HPDE6-E6E7 (cell line): ENCODE measurements at regions not wholly inside any gene's neighbourhood (a gene's known extent, or its start where the extent isn't known, plus 50 kb on each side); places are given as distances from the start of the nearest gene placed in this dataset.

Source experiments
- DNase-seq: peaks from one replicate; pipeline ENCODE4 v3.0.0; 2011; ENCODE audit warnings: missing footprints; ENCODE audit errors: extremely low spot score

- DNase-seq = no peak
Measured at GRCh38 chr18:25724121-25724520, 366.3 kb downstream of the SS18 start.

GRCh38 chr18:25713103-25713502 is 361.1 kb upstream of the ZNF521 start:
- DNase-seq = no peak

- no peak for DNase-seq
Measured at GRCh38 chr18:25710981-25711380, 359.0 kb upstream of the ZNF521 start.

GRCh38 chr18:25705650-25706049 is 353.7 kb upstream of the ZNF521 start:
- DNase-seq = no peak

GRCh38 chr18:25704494-25704893 is 352.5 kb upstream of the ZNF521 start:
- no peak for DNase-seq

- no peak for DNase-seq
Measured at GRCh38 chr18:25704071-25704470, 352.1 kb upstream of the ZNF521 start.

GRCh38 chr18:25701821-25702220 is 349.9 kb upstream of the ZNF521 start:
- DNase-seq = no peak

- DNase-seq = no peak
Measured at GRCh38 chr18:25686960-25687500, 335.1 kb upstream of the ZNF521 start.

- no peak for DNase-seq
Measured at GRCh38 chr18:25685088-25685487, 333.1 kb upstream of the ZNF521 start.

- no peak for DNase-seq
Measured at GRCh38 chr18:25679491-25679890, 327.5 kb upstream of the ZNF521 start.

- no peak for DNase-seq
Measured at GRCh38 chr18:25678221-25678620, 326.3 kb upstream of the ZNF521 start.

- no peak for DNase-seq
Measured at GRCh38 chr18:25675123-25675850, 323.3 kb upstream of the ZNF521 start.

GRCh38 chr18:25674183-25674582 is 322.2 kb upstream of the ZNF521 start:
- no peak for DNase-seq

GRCh38 chr18:25672490-25672889 is 320.5 kb upstream of the ZNF521 start:
- no peak for DNase-seq

- no peak for DNase-seq
Measured at GRCh38 chr18:25669741-25670140, 317.8 kb upstream of the ZNF521 start.

GRCh38 chr18:25662272-25662671 is 310.3 kb upstream of the ZNF521 start:
- DNase-seq = no peak

- no peak for DNase-seq
Measured at GRCh38 chr18:25661831-25662230, 309.9 kb upstream of the ZNF521 start.

GRCh38 chr18:25659541-25659940 is 307.6 kb upstream of the ZNF521 start:
- DNase-seq = no peak

GRCh38 chr18:25658476-25658875 is 306.5 kb upstream of the ZNF521 start:
- no peak for DNase-seq

- no peak for DNase-seq
Measured at GRCh38 chr18:25651553-25651952, 299.6 kb upstream of the ZNF521 start.

- no peak for DNase-seq
Measured at GRCh38 chr18:25650201-25650941, 298.4 kb upstream of the ZNF521 start.

- DNase-seq = no peak
Measured at GRCh38 chr18:25648716-25649260, 296.8 kb upstream of the ZNF521 start.

GRCh38 chr18:25647404-25647803 is 295.4 kb upstream of the ZNF521 start:
- DNase-seq = no peak
